Stomach smooth muscle (tissue), 2 donors: ENCODE measurements at regions not wholly inside any gene's neighbourhood (a gene's known extent, or its start where the extent isn't known, plus 50 kb on each side); places are given as distances from the start of the nearest gene placed in this dataset.

ENCODE experiments used
- H3K27ac ChIP-seq: one replicate; pipeline ENCODE4 v1.7.0; 2013; ENCODE audit warnings: mild to moderate bottlenecking, low read length, inconsistent platforms
- H3K27me3 ChIP-seq, 2 donors: one replicate each; pipeline ENCODE4 v1.7.0; 2013; ENCODE audit warnings: low read length in 2 of 2; ENCODE audit not compliant: insufficient read depth in 2 of 2, control insufficient read depth in 1 of 2
- H3K36me3 ChIP-seq, 2 donors: one replicate each; pipeline ENCODE4 v1.7.0; 2013; ENCODE audit warnings: low read length in 2 of 2; ENCODE audit not compliant: control insufficient read depth in 2 of 2, insufficient read depth in 2 of 2
- H3K4me1 ChIP-seq: one replicate; pipeline ENCODE4 v1.7.0; 2013; ENCODE audit warnings: low read length; ENCODE audit not compliant: control insufficient read depth, insufficient read depth
- H3K4me3 ChIP-seq, 2 donors: one replicate each; pipeline ENCODE4 v1.7.0; 2013; ENCODE audit warnings: low read length in 2 of 2
- H3K9ac ChIP-seq, 2 donors: one replicate each; pipeline ENCODE4 v1.7.0; 2013; ENCODE audit warnings: low read length in 2 of 2, mild to moderate bottlenecking in 1 of 2
- H3K9me3 ChIP-seq, 2 donors: one replicate each; pipeline ENCODE4 v1.7.0; 2013; ENCODE audit warnings: low read length in 2 of 2; ENCODE audit not compliant: control insufficient read depth in 2 of 2
- donor health status: healthy.
- donor health status: Pancreatic carcinoma.

DNA sequence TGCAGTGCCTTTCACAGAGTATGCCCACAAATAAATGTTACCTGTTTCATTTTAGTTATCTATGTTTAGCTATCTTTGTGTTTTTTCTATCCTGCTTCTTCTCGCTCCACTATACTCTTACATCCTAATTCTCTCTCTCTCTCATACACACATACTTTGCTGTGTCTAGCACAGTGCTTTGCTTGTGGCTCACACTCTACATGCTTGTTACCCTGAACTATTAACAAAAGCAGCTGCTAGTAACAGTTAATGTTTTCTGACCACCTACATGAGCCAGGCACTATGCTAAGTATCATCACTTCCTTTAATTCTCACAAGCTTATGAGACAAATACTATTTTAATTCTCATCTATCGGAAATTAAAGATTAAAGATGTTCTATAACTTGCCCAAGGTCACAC lies 390.5 kb upstream of the HNRNPA3 start:
- H3K36me3 ChIP-seq, result no peaks in the 10 kb centered on the region
- no peak overlapping the region for H3K27ac ChIP-seq
- peaks cover 0 to 7% of the 10 kb centered on the region in 2 donors for H3K27me3 ChIP-seq
- no peak overlapping the region for H3K9ac ChIP-seq
- no peak overlapping the region for H3K4me3 ChIP-seq
- H3K9me3 ChIP-seq, result no peaks in the 10 kb centered on the region
- H3K4me1 ChIP-seq, result no peaks in the 10 kb centered on the region

GRCh38 chr2:176826356-176826755 lies 386.2 kb upstream of the HNRNPA3 start:
- Histone ChIP-seq H3K9me3 (no peaks in the 10 kb centered on the region), H3K27ac (no peak overlapping the region), H3K27me3 (peaks cover 3% of the 10 kb centered on the region in 2 donors), H3K9ac (no peak overlapping the region), H3K36me3 (no peaks in the 10 kb centered on the region), H3K4me3 (no peak overlapping the region), H3K4me1 (no peaks in the 10 kb centered on the region)

DNA sequence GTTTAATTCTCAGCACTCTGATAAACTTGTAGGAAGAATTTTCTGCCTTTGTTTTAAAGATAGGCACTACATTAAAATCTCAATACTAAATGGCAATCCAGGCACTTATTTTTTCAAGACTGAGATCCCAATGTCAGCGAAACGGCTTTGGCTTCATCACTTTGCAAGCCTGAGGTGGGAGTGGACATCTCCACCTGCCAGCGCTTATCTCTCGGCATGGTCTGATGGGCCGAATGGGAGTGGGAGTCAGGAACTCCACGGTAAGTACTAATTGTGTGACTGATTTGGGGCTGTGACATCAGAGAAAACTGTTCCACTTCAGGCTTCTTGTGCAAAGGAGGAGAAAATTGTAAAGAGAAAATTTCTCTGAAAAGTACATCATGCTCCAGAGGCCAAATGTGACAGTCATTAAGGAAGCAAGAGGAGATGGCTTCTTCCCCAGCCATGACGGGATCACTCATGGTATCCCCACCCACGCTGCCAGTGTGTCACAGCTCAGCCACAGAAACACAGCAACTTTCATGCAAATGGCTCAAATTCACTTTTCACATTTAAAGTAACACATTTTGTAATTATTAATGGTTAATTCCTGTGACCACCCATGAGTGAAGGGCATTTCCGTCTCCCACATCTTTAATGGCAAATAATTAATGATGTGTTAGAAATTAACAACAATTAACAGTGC lies 385.5 kb upstream of the HNRNPA3 start:
- H3K9me3 ChIP-seq, result no peaks in the 10 kb centered on the region
- no peaks in the 10 kb centered on the region for H3K4me1 ChIP-seq
- no peak overlapping the region for H3K4me3 ChIP-seq
- no peaks in the 10 kb centered on the region for H3K36me3 ChIP-seq
- no peak overlapping the region for H3K9ac ChIP-seq
- H3K27ac ChIP-seq, result no peak overlapping the region
- peaks cover 0 to 3% of the 10 kb centered on the region in 2 donors for H3K27me3 ChIP-seq

- Histone ChIP-seq H3K36me3 (no peaks in the 10 kb centered on the region), H3K27ac (no peak overlapping the region), H3K9me3 (no peaks in the 10 kb centered on the region), H3K4me1 (no peaks in the 10 kb centered on the region), H3K4me3 (no peak overlapping the region), H3K9ac (no peak overlapping the region), H3K27me3 (peaks cover 0 to 3% of the 10 kb centered on the region in 2 donors)
Observed at GRCh38 chr2:176830362-176830761, 382.2 kb upstream of the HNRNPA3 start.

DNA sequence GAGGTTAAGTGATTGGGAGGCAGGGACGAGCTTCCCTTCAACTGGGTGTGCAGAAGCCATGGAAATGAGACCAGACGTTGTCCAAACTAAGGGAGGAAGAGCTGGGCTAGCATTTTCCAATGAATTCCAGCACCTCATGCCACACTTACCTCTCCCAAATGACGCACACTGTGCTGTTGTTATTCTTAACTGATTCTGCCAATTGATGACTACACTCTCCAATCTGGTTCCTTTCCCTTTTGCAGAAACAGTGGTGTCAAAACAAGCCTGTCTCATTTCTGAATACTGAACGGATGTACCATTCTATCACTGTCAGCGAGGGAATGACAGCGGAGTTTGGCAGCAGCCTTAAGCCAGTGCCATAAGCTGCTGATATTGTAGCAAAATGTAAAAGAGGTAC lies 380.5 kb upstream of the HNRNPA3 start:
- Histone ChIP-seq H3K4me3 (no peak overlapping the region), H3K9me3 (no peaks in the 10 kb centered on the region), H3K9ac (no peak overlapping the region), H3K27me3 (peaks cover 0 to 3% of the 10 kb centered on the region in 2 donors), H3K27ac (no peak overlapping the region), H3K4me1 (no peaks in the 10 kb centered on the region), H3K36me3 (no peaks in the 10 kb centered on the region)

GRCh38 chr2:176833671-176834070 lies 378.9 kb upstream of the HNRNPA3 start:
- Histone ChIP-seq H3K27ac (no peak overlapping the region), H3K4me3 (no peak overlapping the region), H3K36me3 (no peaks in the 10 kb centered on the region), H3K4me1 (no peaks in the 10 kb centered on the region), H3K27me3 (peaks cover 0 to 3% of the 10 kb centered on the region in 2 donors), H3K9me3 (no peaks in the 10 kb centered on the region), H3K9ac (no peak overlapping the region)

- Histone ChIP-seq H3K9ac (no peak overlapping the region), H3K27me3 (peaks cover 0 to under 1% of the 10 kb centered on the region in 2 donors), H3K36me3 (no peaks in the 10 kb centered on the region), H3K27ac (no peak overlapping the region), H3K9me3 (no peaks in the 10 kb centered on the region), H3K4me1 (no peaks in the 10 kb centered on the region), H3K4me3 (no peak overlapping the region)
Observed at GRCh38 chr2:176834226-176834625, 378.4 kb upstream of the HNRNPA3 start.

- H3K9ac ChIP-seq, result no peak overlapping the region
- peaks cover 0 to 3% of the 10 kb centered on the region in 2 donors for H3K27me3 ChIP-seq
- no peaks in the 10 kb centered on the region for H3K4me1 ChIP-seq
- H3K36me3 ChIP-seq, result no peaks in the 10 kb centered on the region
- H3K4me3 ChIP-seq, result no peak overlapping the region
- H3K9me3 ChIP-seq, result no peaks in the 10 kb centered on the region
- H3K27ac ChIP-seq, result no peak overlapping the region
Observed at GRCh38 chr2:176843208-176843607, 369.4 kb upstream of the HNRNPA3 start.

DNA sequence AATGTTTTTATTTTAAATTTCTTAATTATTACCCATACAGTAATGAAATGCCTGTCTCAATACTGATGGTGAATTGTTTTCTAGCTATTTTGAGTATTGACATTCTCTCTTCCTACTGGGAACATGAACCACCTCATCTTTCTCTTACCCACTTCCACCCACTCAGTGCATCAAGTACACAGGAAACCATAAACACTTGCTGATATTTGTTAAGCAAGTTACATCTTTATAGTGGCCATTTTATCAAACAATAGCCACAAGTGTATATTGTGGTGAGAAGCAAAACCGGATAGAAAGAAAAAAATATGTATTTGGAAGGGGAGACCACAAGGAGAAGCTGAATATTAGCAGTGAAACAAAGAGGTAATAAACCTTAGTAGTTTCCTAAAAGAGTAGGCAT lies 368.1 kb upstream of the HNRNPA3 start:
- H3K27me3 ChIP-seq, result peaks cover 0 to 7% of the 10 kb centered on the region in 2 donors
- H3K4me1 ChIP-seq, result no peaks in the 10 kb centered on the region
- no peaks in the 10 kb centered on the region for H3K9me3 ChIP-seq
- no peak overlapping the region for H3K9ac ChIP-seq
- no peak overlapping the region for H3K27ac ChIP-seq
- no peak overlapping the region for H3K4me3 ChIP-seq
- no peaks in the 10 kb centered on the region for H3K36me3 ChIP-seq

DNA sequence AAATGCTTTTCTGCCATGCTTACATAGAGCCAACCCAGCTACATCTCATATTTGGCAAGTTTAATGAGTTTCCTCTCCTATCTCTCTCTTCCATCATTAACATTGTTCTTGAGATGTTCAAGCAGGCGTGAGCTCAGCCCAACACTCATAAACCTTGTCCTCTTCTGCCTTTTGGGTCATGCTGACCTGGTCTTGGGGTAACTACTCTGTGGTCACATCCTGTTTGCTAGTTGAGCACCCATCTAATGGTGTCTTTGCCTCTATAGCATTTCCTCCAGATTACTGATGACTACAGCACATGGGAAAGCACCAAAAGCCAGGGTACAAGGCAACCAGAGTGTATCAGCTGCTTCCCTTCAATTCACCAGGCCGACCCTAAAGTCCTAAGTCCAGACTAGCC lies 366.9 kb upstream of the HNRNPA3 start:
- Histone ChIP-seq H3K4me3 (no peak overlapping the region), H3K9me3 (no peaks in the 10 kb centered on the region), H3K27ac (no peak overlapping the region), H3K27me3 (peaks cover 0 to 9% of the 10 kb centered on the region in 2 donors), H3K9ac (no peak overlapping the region), H3K4me1 (no peaks in the 10 kb centered on the region), H3K36me3 (no peaks in the 10 kb centered on the region)

DNA sequence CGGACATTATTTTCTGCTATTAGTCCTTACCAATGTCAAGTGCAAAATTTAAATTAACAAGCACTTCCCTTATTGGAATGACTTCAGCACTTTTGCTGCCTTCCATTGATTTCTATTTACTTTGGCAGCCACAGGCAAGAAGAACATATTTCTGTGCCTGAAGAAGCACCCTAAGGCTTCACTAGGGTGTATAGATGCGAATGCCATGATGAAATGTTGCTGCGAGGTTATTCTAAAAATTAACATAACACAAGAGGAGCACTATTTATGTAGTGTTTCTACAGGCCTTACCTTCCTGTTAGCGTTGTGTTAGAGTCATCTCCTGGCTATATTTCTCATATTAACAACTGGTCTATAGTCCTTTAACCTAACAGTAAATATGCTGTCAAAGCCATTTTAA lies 365.0 kb upstream of the HNRNPA3 start:
- Histone ChIP-seq H3K4me1 (no peaks in the 10 kb centered on the region), H3K4me3 (no peak overlapping the region), H3K9ac (no peak overlapping the region), H3K27me3 (peaks cover 0 to 9% of the 10 kb centered on the region in 2 donors), H3K36me3 (no peaks in the 10 kb centered on the region), H3K9me3 (no peaks in the 10 kb centered on the region), H3K27ac (no peak overlapping the region)
